Astrocyte (in vitro differentiated cells and primary cell): ENCODE measurements at regions not wholly inside any gene's neighbourhood (a gene's known extent, or its start where the extent isn't known, plus 50 kb on each side); places are given as distances from the start of the nearest gene placed in this dataset.

Source experiments
- EZH2 ChIP-seq: IDR thresholded peaks from 2 replicates; pipeline ENCODE4 v1.6.1; 2012; ENCODE audit warnings: mild to moderate bottlenecking, low read length, inconsistent platforms; ENCODE audit not compliant: insufficient read depth
- TF ChIP-seq, protein P1 (sequence below): IDR thresholded peaks from 2 replicates; pipeline ENCODE4 v1.5.1; 2011; ENCODE audit warnings: low read depth, mild to moderate bottlenecking, inconsistent platforms, low read length, moderate library complexity; ENCODE audit not compliant: insufficient read depth

DNA sequence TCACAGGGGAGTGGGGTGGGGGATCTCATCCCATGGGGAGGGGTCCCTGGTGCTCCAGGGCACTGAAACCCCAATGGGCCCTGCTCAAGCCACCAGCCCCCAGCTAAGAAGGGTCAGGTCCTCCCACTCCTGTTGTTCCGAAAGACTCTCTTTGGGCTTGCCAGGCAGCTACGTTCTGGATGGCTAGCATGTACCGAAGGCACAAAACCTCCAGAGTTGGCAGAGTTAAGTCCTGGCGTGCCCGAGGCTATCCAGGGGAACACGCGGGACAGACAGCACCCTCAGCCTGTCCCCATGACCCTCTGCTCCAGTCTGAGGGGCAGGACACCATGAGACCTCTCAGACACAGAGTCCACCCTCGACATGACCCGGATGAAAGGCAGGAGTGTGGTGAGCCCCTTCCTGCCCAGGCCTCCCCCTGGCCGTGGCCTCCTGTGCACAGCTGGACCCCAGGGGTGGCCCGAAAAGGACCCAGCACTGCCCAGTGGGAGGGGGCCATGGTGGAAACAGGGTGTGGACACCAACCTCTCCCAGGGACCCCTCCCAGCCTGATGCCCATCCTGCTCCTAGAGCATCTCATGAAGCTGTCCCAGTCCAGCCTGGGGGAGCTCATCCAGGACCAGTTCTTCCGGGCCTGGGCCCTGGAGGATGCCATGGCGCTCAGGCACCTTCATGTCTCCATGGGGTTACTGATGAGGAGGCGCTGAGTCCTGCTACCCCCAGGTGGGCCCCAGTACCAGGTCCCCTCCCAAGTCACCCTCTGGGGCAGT lies 53.0 kb upstream of the TPM4 start:
- no peak for TF ChIP-seq EZH2
- TF ChIP-seq, protein P1, sequence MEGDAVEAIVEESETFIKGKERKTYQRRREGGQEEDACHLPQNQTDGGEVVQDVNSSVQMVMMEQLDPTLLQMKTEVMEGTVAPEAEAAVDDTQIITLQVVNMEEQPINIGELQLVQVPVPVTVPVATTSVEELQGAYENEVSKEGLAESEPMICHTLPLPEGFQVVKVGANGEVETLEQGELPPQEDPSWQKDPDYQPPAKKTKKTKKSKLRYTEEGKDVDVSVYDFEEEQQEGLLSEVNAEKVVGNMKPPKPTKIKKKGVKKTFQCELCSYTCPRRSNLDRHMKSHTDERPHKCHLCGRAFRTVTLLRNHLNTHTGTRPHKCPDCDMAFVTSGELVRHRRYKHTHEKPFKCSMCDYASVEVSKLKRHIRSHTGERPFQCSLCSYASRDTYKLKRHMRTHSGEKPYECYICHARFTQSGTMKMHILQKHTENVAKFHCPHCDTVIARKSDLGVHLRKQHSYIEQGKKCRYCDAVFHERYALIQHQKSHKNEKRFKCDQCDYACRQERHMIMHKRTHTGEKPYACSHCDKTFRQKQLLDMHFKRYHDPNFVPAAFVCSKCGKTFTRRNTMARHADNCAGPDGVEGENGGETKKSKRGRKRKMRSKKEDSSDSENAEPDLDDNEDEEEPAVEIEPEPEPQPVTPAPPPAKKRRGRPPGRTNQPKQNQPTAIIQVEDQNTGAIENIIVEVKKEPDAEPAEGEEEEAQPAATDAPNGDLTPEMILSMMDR = no peak
